ENCODE measurements at regions not wholly inside any gene's neighbourhood (a gene's known extent, or its start where the extent isn't known, plus 50 kb on each side); places are given as distances from the start of the nearest gene placed in this dataset.

- DNase-seq = no peak
- H3K27ac ChIP-seq = no peak overlapping the region
- H3K4me3 ChIP-seq = no peak overlapping the region
- H3K9me3 ChIP-seq = peaks cover 0 to 8% (median 0%) of the 10 kb centered on the region in 3 donors
- TF ChIP-seq, protein P1, sequence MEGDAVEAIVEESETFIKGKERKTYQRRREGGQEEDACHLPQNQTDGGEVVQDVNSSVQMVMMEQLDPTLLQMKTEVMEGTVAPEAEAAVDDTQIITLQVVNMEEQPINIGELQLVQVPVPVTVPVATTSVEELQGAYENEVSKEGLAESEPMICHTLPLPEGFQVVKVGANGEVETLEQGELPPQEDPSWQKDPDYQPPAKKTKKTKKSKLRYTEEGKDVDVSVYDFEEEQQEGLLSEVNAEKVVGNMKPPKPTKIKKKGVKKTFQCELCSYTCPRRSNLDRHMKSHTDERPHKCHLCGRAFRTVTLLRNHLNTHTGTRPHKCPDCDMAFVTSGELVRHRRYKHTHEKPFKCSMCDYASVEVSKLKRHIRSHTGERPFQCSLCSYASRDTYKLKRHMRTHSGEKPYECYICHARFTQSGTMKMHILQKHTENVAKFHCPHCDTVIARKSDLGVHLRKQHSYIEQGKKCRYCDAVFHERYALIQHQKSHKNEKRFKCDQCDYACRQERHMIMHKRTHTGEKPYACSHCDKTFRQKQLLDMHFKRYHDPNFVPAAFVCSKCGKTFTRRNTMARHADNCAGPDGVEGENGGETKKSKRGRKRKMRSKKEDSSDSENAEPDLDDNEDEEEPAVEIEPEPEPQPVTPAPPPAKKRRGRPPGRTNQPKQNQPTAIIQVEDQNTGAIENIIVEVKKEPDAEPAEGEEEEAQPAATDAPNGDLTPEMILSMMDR (IDR thresholded peaks at IDR 0.05) = no peak
- H3K4me1 ChIP-seq = peaks cover 0 to 3% (median 0%) of the 10 kb centered on the region in 4 donors
- H3K36me3 ChIP-seq = no peaks in the 10 kb centered on the region
- H3K27me3 ChIP-seq = no peaks in the 10 kb centered on the region
- intact Hi-C loops (cut with DNase I; ENCODE audit: low total_unique reads) = no loop called here
Observed at GRCh38 chr3:176202652-176203051, 994.6 kb downstream of the TBL1XR1 start.

GRCh38 chr3:176193032-176193730, 1004.1 kb downstream of the TBL1XR1 start:
- no peak for DNase-seq
- Histone ChIP-seq H3K27me3 (no peaks in the 10 kb centered on the region), H3K4me1 (peaks cover 0 to 28% (median 3%) of the 10 kb centered on the region in 4 donors), H3K4me3 (no peak overlapping the region), H3K9me3 (peaks cover 0 to 23% (median 6%) of the 10 kb centered on the region in 3 donors), H3K36me3 (no peaks in the 10 kb centered on the region), H3K27ac (peak overlapping the region; percentile 65 to 66)
- TF ChIP-seq, protein P1 (IDR thresholded peaks at IDR 0.05) = no peak
- intact Hi-C loops (cut with DNase I; ENCODE audit: low total_unique reads) = no loop called here

DNA sequence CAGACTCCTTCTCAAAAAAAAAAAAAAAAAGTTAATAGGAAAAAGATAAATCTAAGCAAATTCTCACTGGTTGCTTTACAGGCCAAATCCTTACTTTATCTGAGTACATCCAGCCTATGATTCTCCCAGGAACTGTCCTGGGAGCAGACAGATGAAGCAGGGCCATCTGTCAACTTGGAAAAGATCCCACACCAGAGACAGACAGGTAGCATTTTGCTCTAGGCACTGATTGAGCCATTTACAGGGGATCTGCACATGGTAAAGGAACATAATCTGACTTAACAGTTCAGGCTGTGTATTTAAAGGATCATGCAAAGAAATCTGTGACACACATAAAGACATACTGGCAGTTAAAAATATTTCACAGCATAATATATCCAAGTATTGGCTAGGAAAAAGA, 1006.5 kb downstream of the TBL1XR1 start:
- H3K27me3 ChIP-seq = no peaks in the 10 kb centered on the region
- no peak overlapping the region for H3K4me3 ChIP-seq
- intact Hi-C loops (cut with DNase I; ENCODE audit: low total_unique reads) = no loop called here
- H3K36me3 ChIP-seq = no peaks in the 10 kb centered on the region
- no peak for DNase-seq
- TF ChIP-seq, protein P1 (IDR thresholded peaks at IDR 0.05) = no peak
- H3K4me1 ChIP-seq = peaks cover 0 to 28% (median 3%) of the 10 kb centered on the region in 4 donors
- H3K27ac ChIP-seq = peak overlapping the region in 1 of 2 donors; percentile 15
- peaks cover 0 to 9% (median 0%) of the 10 kb centered on the region in 3 donors for H3K9me3 ChIP-seq

- Histone ChIP-seq H3K4me3 (no peak overlapping the region), H3K27me3 (no peaks in the 10 kb centered on the region), H3K36me3 (no peaks in the 10 kb centered on the region), H3K27ac (no peak overlapping the region), H3K9me3 (no peaks in the 10 kb centered on the region), H3K4me1 (no peaks in the 10 kb centered on the region)
- TF ChIP-seq, protein P1 (IDR thresholded peaks at IDR 0.05) = no peak
- intact Hi-C loops (cut with DNase I; ENCODE audit: low total_unique reads) = no loop called here
- DNase-seq = no peak
Observed at GRCh38 chr3:176183181-176183580, 1014.1 kb downstream of the TBL1XR1 start.

GRCh38 chr3:176174060-176174459, 1023.2 kb downstream of the TBL1XR1 start:
- Histone ChIP-seq H3K9me3 (no peaks in the 10 kb centered on the region), H3K4me3 (no peak overlapping the region), H3K27ac (no peak overlapping the region), H3K36me3 (no peaks in the 10 kb centered on the region), H3K4me1 (no peaks in the 10 kb centered on the region), H3K27me3 (no peaks in the 10 kb centered on the region)
- intact Hi-C loops (cut with DNase I; ENCODE audit: low total_unique reads) = no loop called here
- no peak for DNase-seq
- TF ChIP-seq, protein P1 (IDR thresholded peaks at IDR 0.05) = no peak
